ENCODE measurements at regions not wholly inside any gene's neighbourhood (a gene's known extent, or its start where the extent isn't known, plus 50 kb on each side); places are given as distances from the start of the nearest gene placed in this dataset.
"Not testable (repeated sequence)": the region's sequence is repeated elsewhere in the genome, so short reads cannot be mapped to it uniquely, and the experiment has no call there.

GRCh38 chr3:34678575-34678974 is 880.1 kb downstream of the PDCD6IP start:
- no peak for DNase-seq

GRCh38 chr3:34679055-34679454 is 880.6 kb downstream of the PDCD6IP start:
- not testable (repeated sequence) for DNase-seq

- peak; percentile 26 for DNase-seq
Measured at GRCh38 chr3:34683851-34684250, 885.4 kb downstream of the PDCD6IP start.

- DNase-seq, result no peak
Measured at GRCh38 chr3:34686541-34686940, 888.1 kb downstream of the PDCD6IP start.

- no peak for DNase-seq
Measured at GRCh38 chr3:34687671-34688070, 889.2 kb downstream of the PDCD6IP start.

- DNase-seq, result no peak
Measured at GRCh38 chr3:34696831-34697230, 898.4 kb downstream of the PDCD6IP start.

GRCh38 chr3:34703053-34703452 is 904.6 kb downstream of the PDCD6IP start:
- no peak for DNase-seq

GRCh38 chr3:34724916-34725499 is 914.3 kb upstream of the ARPP21 start:
- DNase-seq, result no peak

- DNase-seq, result no peak
Measured at GRCh38 chr3:34725774-34726173, 913.6 kb upstream of the ARPP21 start.

GRCh38 chr3:34727700-34728099 is 911.6 kb upstream of the ARPP21 start:
- no peak for DNase-seq

GRCh38 chr3:34742151-34742550 is 897.2 kb upstream of the ARPP21 start:
- DNase-seq, result no peak

- DNase-seq, result no peak
Measured at GRCh38 chr3:34758630-34759261, 880.6 kb upstream of the ARPP21 start.

GRCh38 chr3:34777386-34777785 is 861.9 kb upstream of the ARPP21 start:
- no peak for DNase-seq

- no peak for DNase-seq
Measured at GRCh38 chr3:34779092-34779491, 860.2 kb upstream of the ARPP21 start.

GRCh38 chr3:34780294-34780693 is 859.0 kb upstream of the ARPP21 start:
- no peak for DNase-seq

- no peak for DNase-seq
Measured at GRCh38 chr3:34780973-34781372, 858.4 kb upstream of the ARPP21 start.

- no peak for DNase-seq
Measured at GRCh38 chr3:34782871-34783270, 856.5 kb upstream of the ARPP21 start.

- DNase-seq, result no peak
Measured at GRCh38 chr3:34783876-34784275, 855.4 kb upstream of the ARPP21 start.

GRCh38 chr3:34793057-34793456 is 846.3 kb upstream of the ARPP21 start:
- DNase-seq, result no peak

- DNase-seq, result no peak
Measured at GRCh38 chr3:34807611-34808010, 831.7 kb upstream of the ARPP21 start.

GRCh38 chr3:34808287-34808686 is 831.0 kb upstream of the ARPP21 start:
- DNase-seq, result no peak

- DNase-seq, result no peak
Measured at GRCh38 chr3:34828847-34829246, 810.5 kb upstream of the ARPP21 start.

GRCh38 chr3:34832865-34833508 is 806.3 kb upstream of the ARPP21 start:
- no peak for DNase-seq

Data from hindlimb muscle (tissue), 1 donor.